Mucosa of rectum (tissue), 2 donors: ENCODE measurements at regions not wholly inside any gene's neighbourhood (a gene's known extent, or its start where the extent isn't known, plus 50 kb on each side); places are given as distances from the start of the nearest gene placed in this dataset.

Experiments used
- H3K27ac ChIP-seq, 2 donors: one replicate each; pipeline ENCODE4 v1.7.0; 2013; ENCODE audit warnings: inconsistent platforms in 2 of 2, low read depth in 2 of 2, low read length in 2 of 2
- H3K27me3 ChIP-seq, 2 donors: one replicate each; pipeline ENCODE4 v1.7.0; 2013; ENCODE audit warnings: low read length in 2 of 2; ENCODE audit not compliant: control insufficient read depth in 2 of 2, insufficient read depth in 2 of 2
- H3K36me3 ChIP-seq, 2 donors: one replicate each; pipeline ENCODE4 v1.7.0; 2013; ENCODE audit warnings: low read length in 2 of 2; ENCODE audit not compliant: control insufficient read depth in 2 of 2, insufficient read depth in 2 of 2
- H3K4me1 ChIP-seq, 2 donors: one replicate each; pipeline ENCODE4 v1.7.0; 2013; ENCODE audit warnings: low read length in 2 of 2, mild to moderate bottlenecking in 1 of 2; ENCODE audit not compliant: control insufficient read depth in 2 of 2, insufficient read depth in 2 of 2
- H3K4me3 ChIP-seq, 2 donors: one replicate each; pipeline ENCODE4 v1.7.0; 2013; ENCODE audit warnings: low read length in 2 of 2
- H3K9ac ChIP-seq, 2 donors: one replicate each; pipeline ENCODE4 v1.7.0; 2013; ENCODE audit warnings: low read length in 2 of 2, low read depth in 1 of 2, mild to moderate bottlenecking in 1 of 2
- H3K9me3 ChIP-seq, 2 donors: one replicate each; pipeline ENCODE4 v1.7.0; 2013; ENCODE audit warnings: low read length in 2 of 2; ENCODE audit not compliant: control insufficient read depth in 2 of 2
- donor health status: healthy.
- donor health status: Normal muscosa, but diverticular disease.

DNA sequence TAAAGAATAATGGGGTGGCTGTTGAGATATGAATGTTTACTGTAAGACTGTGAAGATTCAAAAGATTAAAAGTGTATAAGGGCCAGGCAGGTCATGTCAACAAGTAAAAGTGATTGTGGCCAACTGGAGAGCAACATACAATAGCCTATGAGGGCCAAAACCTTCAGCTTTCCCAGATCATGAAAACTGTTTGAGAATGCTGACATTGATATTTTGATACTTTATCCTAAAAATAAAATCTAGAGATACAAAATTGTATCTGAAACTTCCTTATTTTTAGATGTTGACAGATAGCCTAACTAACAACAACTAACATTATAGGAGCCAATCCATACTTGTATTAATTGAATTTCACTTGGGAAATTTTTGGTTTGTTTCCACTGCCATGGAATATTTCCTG lies 70.3 kb upstream of the PAK5 start:
- Histone ChIP-seq H3K4me3 (no peak overlapping the region), H3K36me3 (no peaks in the 10 kb centered on the region), H3K9ac (no peak overlapping the region), H3K4me1 (no peaks in the 10 kb centered on the region), H3K9me3 (no peaks in the 10 kb centered on the region), H3K27me3 (no peaks in the 10 kb centered on the region), H3K27ac (no peak overlapping the region)

DNA sequence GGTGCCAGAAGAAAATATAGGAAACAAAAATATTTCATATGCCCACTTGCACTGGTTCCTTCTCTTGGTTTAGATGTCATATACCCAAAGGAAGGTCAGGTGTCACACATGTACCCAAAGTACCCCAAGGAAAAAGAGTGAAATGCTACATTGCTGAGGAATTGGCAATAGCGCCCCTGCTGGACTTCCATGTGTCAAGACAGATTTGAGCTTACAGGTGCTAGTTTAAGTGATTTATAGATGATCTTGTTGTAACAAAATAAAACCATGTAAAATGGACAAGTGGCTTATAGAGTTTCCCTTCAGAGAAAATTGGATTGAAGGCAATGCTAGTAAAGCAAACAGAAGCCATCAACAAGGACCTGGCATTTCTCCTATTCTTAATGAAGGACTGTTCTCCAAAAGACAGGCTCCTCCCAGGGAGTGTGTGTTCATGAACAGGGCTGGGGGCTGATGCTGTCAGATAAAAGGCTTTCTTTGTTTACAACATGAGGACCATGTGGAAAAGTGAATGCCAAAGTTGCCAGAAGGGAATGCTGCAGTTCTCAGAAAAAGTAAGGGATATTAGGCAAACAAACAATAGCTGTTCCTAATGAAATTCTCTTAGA lies 64.3 kb upstream of the PAK5 start:
- Histone ChIP-seq H3K36me3 (no peaks in the 10 kb centered on the region), H3K9me3 (no peaks in the 10 kb centered on the region), H3K27me3 (no peaks in the 10 kb centered on the region), H3K9ac (no peak overlapping the region), H3K4me1 (no peaks in the 10 kb centered on the region), H3K27ac (no peak overlapping the region), H3K4me3 (no peak overlapping the region)

DNA sequence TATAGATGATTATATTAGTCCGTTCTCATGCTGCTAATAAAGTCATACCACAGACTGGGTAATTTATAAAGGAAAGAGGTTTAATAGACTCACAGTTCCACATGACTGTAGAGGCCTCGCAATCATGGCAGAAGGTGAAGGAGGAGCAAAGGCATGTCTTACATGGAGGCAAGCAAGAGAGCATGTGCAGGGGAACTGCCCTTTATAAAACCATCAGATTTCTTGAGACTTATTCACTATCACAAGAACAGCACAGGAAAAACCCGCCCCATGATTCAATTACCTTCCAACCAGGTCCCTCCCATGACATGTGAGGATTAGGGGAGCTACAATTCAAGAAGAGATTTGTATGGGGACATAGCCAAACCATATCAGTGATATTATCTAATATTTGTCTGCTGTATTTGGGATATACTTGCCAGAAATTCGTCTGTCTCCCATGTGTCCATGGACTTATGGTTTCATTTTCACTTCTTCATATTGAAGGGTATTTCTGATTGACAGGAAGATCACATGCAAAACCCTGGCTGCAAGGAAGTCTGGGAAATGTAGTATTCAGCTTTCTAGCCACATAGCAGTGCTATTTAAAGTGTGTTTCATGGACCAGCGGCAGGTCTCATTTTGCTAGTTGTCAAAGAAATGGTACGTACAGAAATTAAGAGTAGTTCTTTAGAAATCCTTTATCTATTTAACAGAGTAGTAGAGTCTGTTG lies 50.5 kb upstream of the PAK5 start:
- H3K27me3 ChIP-seq = no peaks in the 10 kb centered on the region
- H3K9ac ChIP-seq = no peak overlapping the region
- H3K9me3 ChIP-seq = peaks cover 0 to 4% of the 10 kb centered on the region in 2 donors
- no peaks in the 10 kb centered on the region for H3K36me3 ChIP-seq
- no peak overlapping the region for H3K27ac ChIP-seq
- H3K4me1 ChIP-seq = no peaks in the 10 kb centered on the region
- no peak overlapping the region for H3K4me3 ChIP-seq
